HG03135 (cell line): ENCODE measurements at regions not wholly inside any gene's neighbourhood (a gene's known extent, or its start where the extent isn't known, plus 50 kb on each side); places are given as distances from the start of the nearest gene placed in this dataset.
A peak's percentile ranks its signal among the peaks of the same experiment; 100 is the strongest.
"Not testable (repeated sequence)": the region's sequence is repeated elsewhere in the genome, so short reads cannot be mapped to it uniquely, and the experiment has no call there.

ENCODE experiments used
- ATAC-seq: cut with Tn5 transposase; IDR thresholded peaks from one replicate; pipeline ENCODE4 v1.9.1; 2021; ENCODE audit warnings: mild to moderate bottlenecking, moderate library complexity; ENCODE audit not compliant: unreplicated experiment

- no peak for ATAC-seq
Measured at GRCh38 chr2:198917926-198918720, 539.6 kb downstream of the SATB2 start.

DNA sequence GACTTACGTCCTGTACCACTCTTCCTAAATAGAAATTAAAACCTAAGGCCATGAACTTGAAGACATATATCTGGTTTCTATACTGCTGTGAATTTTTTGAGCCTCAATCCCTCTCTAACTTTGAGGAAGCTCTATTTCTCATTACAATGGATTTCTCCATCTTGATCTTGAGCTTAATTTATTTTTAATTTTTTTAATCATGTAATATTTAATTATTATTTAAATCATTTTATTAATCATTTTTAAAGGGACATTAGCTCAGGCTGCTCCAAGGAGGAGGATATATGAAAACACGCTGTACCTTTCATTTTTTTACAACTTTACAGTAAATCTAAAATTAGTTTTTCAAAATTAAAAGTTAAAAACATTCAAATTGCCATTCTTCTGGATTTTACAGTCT, 540.5 kb downstream of the SATB2 start:
- no peak for ATAC-seq

- ATAC-seq = no peak
Measured at GRCh38 chr2:198916548-198917080, 541.1 kb downstream of the SATB2 start.

GRCh38 chr2:198913394-198914152, 544.2 kb downstream of the SATB2 start:
- peak; percentile 99 for ATAC-seq

DNA sequence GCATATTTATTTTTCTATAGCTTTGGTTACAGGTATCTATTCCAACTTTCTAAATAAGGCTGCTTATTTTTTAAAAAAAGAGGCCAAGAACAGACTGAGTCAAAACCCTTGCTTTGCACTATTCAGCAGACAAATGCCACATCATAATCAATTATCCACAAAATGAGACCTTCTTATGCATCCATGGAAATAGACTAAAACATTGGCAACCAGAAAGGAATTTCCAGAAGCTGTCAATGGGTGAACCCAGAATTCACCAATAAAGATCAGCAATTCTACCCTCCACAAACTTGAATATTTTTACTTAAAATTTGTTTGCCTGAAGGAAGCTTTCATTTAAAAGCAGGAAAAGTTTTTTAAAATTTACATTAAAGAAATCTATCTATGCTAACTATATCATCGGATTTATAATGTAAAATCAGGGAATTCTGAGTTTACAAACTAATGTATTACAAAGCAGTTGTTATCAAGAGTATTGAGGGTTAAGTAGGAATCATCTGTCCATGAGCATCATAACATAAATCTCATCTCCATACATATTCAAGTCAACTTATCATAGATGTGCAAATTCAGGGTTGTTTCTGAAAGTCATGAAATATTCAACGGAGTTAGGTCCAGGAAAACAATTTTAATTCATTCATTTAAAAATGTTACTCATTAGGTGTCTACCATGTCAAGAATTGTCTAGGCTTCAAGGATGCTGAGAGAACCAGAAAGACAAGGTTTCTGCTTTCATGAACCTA, 548.0 kb downstream of the SATB2 start:
- no peak for ATAC-seq

GRCh38 chr2:198905881-198906612, 551.7 kb downstream of the SATB2 start:
- ATAC-seq = peak; percentile 48

DNA sequence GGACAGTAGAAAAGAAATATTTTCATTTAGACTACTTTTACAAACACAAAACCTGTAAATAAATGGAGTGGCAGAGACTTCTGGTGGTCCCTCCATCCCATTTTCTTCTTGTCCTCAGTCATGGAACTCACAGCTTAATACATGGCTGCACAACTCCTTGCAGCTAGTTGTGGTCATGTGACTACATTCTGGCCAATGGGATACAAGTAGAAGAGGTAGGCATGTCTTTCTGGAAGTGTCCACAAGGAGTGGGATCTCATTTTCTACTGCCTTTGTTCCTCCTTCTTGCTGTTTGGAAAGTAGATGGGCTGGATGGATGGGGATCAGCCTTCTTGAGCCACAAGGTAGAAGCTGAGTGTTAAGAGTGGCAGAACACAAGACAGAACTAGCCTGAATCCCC, 555.8 kb downstream of the SATB2 start:
- ATAC-seq = no peak

DNA sequence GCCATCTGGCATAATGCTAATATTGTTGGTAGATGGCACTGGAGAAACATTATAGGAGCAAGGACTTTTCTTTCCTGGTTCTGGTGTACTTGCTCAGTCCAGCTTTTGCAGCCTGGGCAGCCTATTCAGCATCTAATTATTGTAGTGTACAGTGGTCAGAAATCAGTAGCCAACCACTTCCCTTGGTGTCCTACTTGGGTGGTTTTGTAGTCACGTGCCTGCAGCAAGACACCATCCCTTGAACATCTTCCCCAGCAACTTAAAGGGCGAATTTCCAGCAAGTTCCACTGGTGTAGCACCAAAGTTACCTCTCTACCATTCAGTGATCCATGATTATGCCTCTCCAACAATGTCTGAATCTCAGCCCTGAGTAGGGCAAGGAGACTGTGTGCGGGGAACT, 557.6 kb downstream of the SATB2 start:
- no peak for ATAC-seq

- no peak for ATAC-seq
Measured at GRCh38 chr2:198890490-198890889, 567.2 kb downstream of the SATB2 start.

DNA sequence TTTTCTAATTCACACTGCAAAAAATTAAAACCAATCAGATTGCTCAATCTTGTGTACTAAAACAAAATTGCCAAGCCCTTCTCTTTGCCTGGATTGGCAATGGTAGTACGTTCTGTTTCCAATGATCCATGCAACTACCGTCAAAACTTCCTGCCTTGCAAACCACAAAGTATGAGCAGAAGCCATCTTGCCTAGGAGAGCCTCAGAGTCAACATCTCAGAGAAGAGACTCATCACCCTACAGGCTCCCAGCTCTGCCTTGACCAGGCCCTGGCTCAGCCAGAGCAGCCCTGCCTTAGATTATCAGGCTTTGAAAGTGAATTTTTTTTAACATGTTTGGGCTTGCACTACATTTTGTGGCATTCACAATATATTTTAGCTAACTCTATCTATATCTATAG, 574.1 kb downstream of the SATB2 start:
- ATAC-seq = no peak

GRCh38 chr2:198880986-198881385, 576.8 kb downstream of the SATB2 start:
- no peak for ATAC-seq

GRCh38 chr2:198880421-198880820, 577.3 kb downstream of the SATB2 start:
- ATAC-seq = no peak

- ATAC-seq = no peak
Measured at GRCh38 chr2:198874472-198874858, 583.3 kb downstream of the SATB2 start.

GRCh38 chr2:198873503-198874471, 584.0 kb downstream of the SATB2 start:
- ATAC-seq = no peak

GRCh38 chr2:198863655-198864054, 594.1 kb downstream of the SATB2 start:
- ATAC-seq = no peak

DNA sequence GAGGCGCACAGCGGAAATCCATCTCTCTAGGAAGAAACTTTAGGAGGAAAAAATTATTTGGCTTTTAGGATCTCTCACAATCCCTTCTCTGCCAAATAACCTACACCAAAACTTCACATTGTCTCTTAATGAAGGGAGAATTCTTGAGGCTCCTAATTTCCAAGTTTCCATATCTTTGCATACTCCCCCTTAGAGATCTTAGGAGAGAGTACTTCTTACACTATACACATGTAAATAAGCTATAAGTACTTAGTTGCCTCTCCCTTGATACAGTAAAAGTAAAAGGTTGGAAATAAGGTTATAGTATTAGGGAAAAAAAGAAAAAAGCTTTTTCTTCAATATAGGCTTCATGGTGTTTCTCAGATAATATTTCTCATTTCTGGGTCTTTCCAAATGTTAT, 596.7 kb downstream of the SATB2 start:
- ATAC-seq = no peak

GRCh38 chr2:198857246-198857645, 600.5 kb downstream of the SATB2 start:
- ATAC-seq = no peak

DNA sequence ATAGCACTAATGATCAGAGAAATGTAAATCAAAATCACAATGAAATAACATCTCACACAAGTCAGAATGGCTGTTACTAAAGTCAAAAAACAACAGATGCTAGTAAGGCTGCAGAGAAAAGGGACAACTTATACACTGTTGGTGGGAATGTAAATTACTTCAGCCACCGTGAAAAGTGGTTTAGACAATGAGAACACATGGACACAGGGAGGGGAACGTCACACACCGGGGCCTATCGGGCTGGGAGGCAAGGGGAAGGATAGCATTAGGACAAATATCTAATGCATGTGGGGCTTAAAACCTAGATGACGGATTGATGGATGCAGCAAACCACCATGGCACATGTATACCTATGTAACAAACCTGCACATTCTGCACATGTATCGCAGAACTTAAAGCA, 602.0 kb downstream of the SATB2 start:
- ATAC-seq = not testable (repeated sequence)

DNA sequence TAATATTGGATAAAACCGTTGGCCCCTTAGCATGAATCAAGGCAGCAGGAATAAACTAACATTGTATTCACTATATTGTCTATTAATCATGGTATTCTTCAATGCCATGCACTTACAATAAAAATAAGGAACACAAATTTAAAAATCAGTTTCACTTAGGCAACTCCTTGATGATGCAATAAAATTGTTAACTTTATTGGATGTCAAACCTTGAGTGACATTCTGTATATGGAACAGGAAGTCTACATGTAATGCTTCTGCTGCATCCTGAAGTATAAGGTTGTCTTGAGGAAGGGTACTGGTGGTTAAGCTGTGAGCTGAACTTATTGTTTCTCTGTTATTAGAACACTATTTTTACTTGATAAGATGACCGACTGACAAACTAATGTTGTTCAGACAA, 605.5 kb downstream of the SATB2 start:
- ATAC-seq = no peak

- ATAC-seq = no peak
Measured at GRCh38 chr2:198825534-198825933, 632.2 kb downstream of the SATB2 start.
